OCI-LY7 (cell line): ENCODE measurements at regions not wholly inside any gene's neighbourhood (a gene's known extent, or its start where the extent isn't known, plus 50 kb on each side); places are given as distances from the start of the nearest gene placed in this dataset.

Source experiments
- BruUV-seq: library from RNA; stranded (reverse); fragments of 400-500 nt; replicated peaks from 2 replicates; lab custom pipeline; 2021; lab: Mats Ljungman, UMichigan
- CTCF ChIA-PET: fragments of 300-600 bp; sonication (Branson Sonifier 250); formaldehyde crosslinking; loops from one replicate; lab custom pipeline; 2022; ENCODE audit warnings: antibody characterized with exemption; ENCODE audit not compliant: unreplicated experiment; lab: Charles Lee
- POLR2A ChIA-PET: fragments of 300-600 bp; sonication (Branson Sonifier 250); formaldehyde crosslinking; loops from one replicate; lab custom pipeline; 2022; ENCODE audit warnings: antibody characterized with exemption; lab: Charles Lee
- DNase-seq: peaks from one replicate; pipeline ENCODE4 v3.0.0-alpha.2; 2015; ENCODE audit warnings: low spot score
- H2AFZ ChIP-seq: fragments of 200-600 bp; sonication (generic), shearing (Covaris generic); 2 replicates; pipeline ENCODE4 v1.6.1; 2014; ENCODE audit warnings: mild to moderate bottlenecking, antibody characterized with exemption, low read length, moderate library complexity
- H3K27ac ChIP-seq: fragments of 200-600 bp; sonication (generic); 2 replicates; pipeline ENCODE4 v1.5.1; 2014; ENCODE audit warnings: mixed run types, low read depth, mild to moderate bottlenecking, moderate library complexity, low read length, inconsistent platforms; ENCODE audit not compliant: poor library complexity, severe bottlenecking
- H3K36me3 ChIP-seq: fragments of 200-600 bp; sonication (generic); 2 replicates; pipeline ENCODE4 v1.6.1; 2014; ENCODE audit warnings: mild to moderate bottlenecking, antibody characterized with exemption, low read length, moderate library complexity, mixed read lengths; ENCODE audit not compliant: insufficient read depth
- H3K4me1 ChIP-seq: fragments of 200-600 bp; sonication (generic); 2 replicates; pipeline ENCODE4 v1.5.1; 2014; ENCODE audit warnings: mild to moderate bottlenecking, low read length; ENCODE audit not compliant: insufficient read depth, poor library complexity, severe bottlenecking
- H3K4me2 ChIP-seq: fragments of 200-600 bp; sonication (generic); 2 replicates; pipeline ENCODE4 v1.6.1; 2014; ENCODE audit warnings: mild to moderate bottlenecking, low read length
- H3K4me3 ChIP-seq: fragments of 200-600 bp; sonication (generic); 2 replicates; pipeline ENCODE4 v1.5.1; 2014; ENCODE audit warnings: mild to moderate bottlenecking, low read depth, low read length; ENCODE audit not compliant: poor library complexity, severe bottlenecking
- H3K79me2 ChIP-seq: fragments of 200-600 bp; sonication (generic); 2 replicates; pipeline ENCODE4 v1.6.1; 2016; ENCODE audit warnings: low read depth, mild to moderate bottlenecking, low read length, moderate library complexity, mixed read lengths; ENCODE audit not compliant: insufficient read depth
- H3K9me2 ChIP-seq: fragments of 200-600 bp; sonication (generic); 2 replicates; pipeline ENCODE4 v1.6.1; 2016; ENCODE audit warnings: mild to moderate bottlenecking, low read length, mixed read lengths; ENCODE audit not compliant: insufficient read depth
- H3K9me3 ChIP-seq: fragments of 200-600 bp; sonication (generic); 2 replicates; pipeline ENCODE4 v1.6.1; 2014; ENCODE audit warnings: mild to moderate bottlenecking, mixed run types, low read length, mixed read lengths
- H4K20me1 ChIP-seq: fragments of 200-600 bp; sonication (generic); 2 replicates; pipeline ENCODE4 v1.6.1; 2014; ENCODE audit warnings: mild to moderate bottlenecking, antibody characterized with exemption, low read length, moderate library complexity, mixed read lengths; ENCODE audit not compliant: insufficient read depth
- CTCF ChIP-seq: fragments of 200-600 bp; sonication (generic); conservative IDR thresholded peaks from 2 replicates; pipeline ENCODE4 v1.5.1; 2014; ENCODE audit warnings: mild to moderate bottlenecking, antibody characterized with exemption, low read length, moderate library complexity, mixed read lengths
- EZH2phosphoT487 ChIP-seq: fragments of 200-600 bp; sonication (generic); IDR thresholded peaks from 2 replicates; pipeline ENCODE4 v1.6.1; 2018; ENCODE audit warnings: low read depth, borderline replicate concordance, mild to moderate bottlenecking, mixed run types, antibody characterized with exemption, low read length, moderate library complexity, mixed read lengths
- intact Hi-C: fragments of 100-400 bp; cut with micrococcal nuclease; formaldehyde crosslinking; loops from one replicate; pipeline ENCODE4 v1.10.0; 2022; ENCODE audit not compliant: unreplicated experiment

- no TSS peak for BruUV-seq
- Histone ChIP-seq H3K4me1 (no peaks in the 10 kb centered on the region), H3K9me3 (no peaks in the 10 kb centered on the region), H3K36me3 (no peaks in the 10 kb centered on the region), H2AFZ (no peak overlapping the region), H3K79me2 (no peaks in the 10 kb centered on the region), H3K4me3 (no peak overlapping the region), H3K27ac (no peak overlapping the region), H3K9me2 (no peaks in the 10 kb centered on the region), H3K4me2 (no peak overlapping the region), H4K20me1 (no peaks in the 10 kb centered on the region)
- DNase-seq = no peak
- ChIA-PET CTCF (no interaction called here), POLR2A (no interaction called here)
- intact Hi-C loops = no loop called here
- TF ChIP-seq EZH2phosphoT487 (no peak), CTCF (no peak)
These were observed 632.6 kb upstream of the ARGLU1 start for GRCh38 chr13:107200491-107200890.

- H3K27ac ChIP-seq = no peak overlapping the region
- no peaks in the 10 kb centered on the region for H3K79me2 ChIP-seq
- DNase-seq = no peak
- H3K9me2 ChIP-seq = no peaks in the 10 kb centered on the region
- H4K20me1 ChIP-seq = no peaks in the 10 kb centered on the region
- no peaks in the 10 kb centered on the region for H3K9me3 ChIP-seq
- no peak overlapping the region for H3K4me3 ChIP-seq
- no peak overlapping the region for H2AFZ ChIP-seq
- no peak overlapping the region for H3K4me2 ChIP-seq
- no TSS peak for BruUV-seq
- intact Hi-C loops = no loop called here
- TF ChIP-seq EZH2phosphoT487 = no peak
- no peak for TF ChIP-seq CTCF
- ChIA-PET CTCF (no interaction called here), POLR2A (no interaction called here)
- no peaks in the 10 kb centered on the region for H3K36me3 ChIP-seq
- H3K4me1 ChIP-seq = no peaks in the 10 kb centered on the region
These were observed 624.4 kb upstream of the ARGLU1 start for GRCh38 chr13:107192289-107192688.

GRCh38 chr13:107190065-107190464, 622.1 kb upstream of the ARGLU1 start:
- POLR2A ChIA-PET = no interaction called here
- Histone ChIP-seq H3K4me1 (no peaks in the 10 kb centered on the region), H3K79me2 (no peaks in the 10 kb centered on the region), H4K20me1 (no peaks in the 10 kb centered on the region), H3K4me3 (no peak overlapping the region), H3K27ac (no peak overlapping the region), H3K4me2 (no peak overlapping the region), H3K36me3 (no peaks in the 10 kb centered on the region), H3K9me3 (no peaks in the 10 kb centered on the region), H3K9me2 (no peaks in the 10 kb centered on the region), H2AFZ (no peak overlapping the region)
- no peak for DNase-seq
- CTCF ChIA-PET = no interaction called here
- intact Hi-C loops = no loop called here
- TF ChIP-seq CTCF (no peak), EZH2phosphoT487 (no peak)
- BruUV-seq = no TSS peak
